ENCODE measurements at regions not wholly inside any gene's neighbourhood (a gene's known extent, or its start where the extent isn't known, plus 50 kb on each side); places are given as distances from the start of the nearest gene placed in this dataset.

DNA sequence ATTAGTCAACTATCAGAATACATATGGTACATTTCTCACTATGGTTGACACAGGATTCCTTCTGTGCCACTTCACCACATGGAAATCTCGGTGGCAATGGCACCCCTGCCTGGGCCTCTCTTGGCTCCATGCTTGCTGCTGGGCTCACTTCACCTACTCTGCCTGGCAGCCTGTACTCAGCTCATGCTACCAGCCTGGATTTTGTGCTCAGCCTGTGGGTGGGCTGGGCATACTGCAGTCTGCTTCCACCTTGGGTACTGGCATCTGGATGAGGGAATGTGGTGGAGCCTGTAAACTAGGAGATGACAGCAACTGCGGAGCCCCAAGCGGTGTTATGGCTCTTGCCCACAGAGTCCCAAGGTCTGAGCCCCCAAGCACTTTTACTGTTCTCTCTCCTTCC lies 604.1 kb downstream of the MTRR start:
- H3K4me1 ChIP-seq (ENCODE audit: control insufficient read depth, extremely low read depth, insufficient read depth, low read length) = no peaks in the 10 kb centered on the region
- no peak overlapping the region for H3K4me3 ChIP-seq (ENCODE audit: control insufficient read depth in 2 of 3, extremely low read depth in 1 of 3, insufficient read depth in 2 of 3, low read depth in 1 of 3, low read length in 3 of 3)
- H3K9ac ChIP-seq (ENCODE audit: control insufficient read depth, extremely low read depth, insufficient read depth, low read length) = no peak overlapping the region
- DNase-seq (ENCODE audit: low read depth, low spot score) (no peak), FAIRE-seq (no peak)
- H3K79me2 ChIP-seq (ENCODE audit: control insufficient read depth, insufficient read depth, low read length) = no peaks in the 10 kb centered on the region
- H3K27me3 ChIP-seq (ENCODE audit: control insufficient read depth, extremely low read depth, insufficient read depth, low read length) = no peaks in the 10 kb centered on the region
- H3K9me3 ChIP-seq (ENCODE audit: control insufficient read depth, low read depth, low read length) = no peaks in the 10 kb centered on the region
- no peak for TF ChIP-seq EZH2 (IDR thresholded peaks at IDR 0.05; ENCODE audit: low read length)
- TF ChIP-seq, protein P1, sequence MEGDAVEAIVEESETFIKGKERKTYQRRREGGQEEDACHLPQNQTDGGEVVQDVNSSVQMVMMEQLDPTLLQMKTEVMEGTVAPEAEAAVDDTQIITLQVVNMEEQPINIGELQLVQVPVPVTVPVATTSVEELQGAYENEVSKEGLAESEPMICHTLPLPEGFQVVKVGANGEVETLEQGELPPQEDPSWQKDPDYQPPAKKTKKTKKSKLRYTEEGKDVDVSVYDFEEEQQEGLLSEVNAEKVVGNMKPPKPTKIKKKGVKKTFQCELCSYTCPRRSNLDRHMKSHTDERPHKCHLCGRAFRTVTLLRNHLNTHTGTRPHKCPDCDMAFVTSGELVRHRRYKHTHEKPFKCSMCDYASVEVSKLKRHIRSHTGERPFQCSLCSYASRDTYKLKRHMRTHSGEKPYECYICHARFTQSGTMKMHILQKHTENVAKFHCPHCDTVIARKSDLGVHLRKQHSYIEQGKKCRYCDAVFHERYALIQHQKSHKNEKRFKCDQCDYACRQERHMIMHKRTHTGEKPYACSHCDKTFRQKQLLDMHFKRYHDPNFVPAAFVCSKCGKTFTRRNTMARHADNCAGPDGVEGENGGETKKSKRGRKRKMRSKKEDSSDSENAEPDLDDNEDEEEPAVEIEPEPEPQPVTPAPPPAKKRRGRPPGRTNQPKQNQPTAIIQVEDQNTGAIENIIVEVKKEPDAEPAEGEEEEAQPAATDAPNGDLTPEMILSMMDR (optimal IDR thresholded peaks at IDR 0.05 in 1 of 3, IDR thresholded peaks at IDR 0.05 in 1 of 3, conservative IDR thresholded peaks at IDR 0.05 in 1 of 3; ENCODE audit: extremely low read depth in 1 of 3, insufficient read depth in 2 of 3, low read length in 3 of 3) = no peak
- dilution Hi-C loops (cut with MboI; ENCODE audit: extremely low pct_ligation_motif_present, low sequenced_read_pairs) = no loop called here
- H3K4me2 ChIP-seq (ENCODE audit: control insufficient read depth, extremely low read depth, insufficient read depth, low read depth, low read length) = no peak overlapping the region
- no peaks in the 10 kb centered on the region for H4K20me1 ChIP-seq (ENCODE audit: control insufficient read depth, extremely low read depth, insufficient read depth, low read length)
- H2AFZ ChIP-seq (ENCODE audit: control insufficient read depth, low read length) = no peak overlapping the region
- H3K27ac ChIP-seq (ENCODE audit: control insufficient read depth, insufficient read depth, low read length) = no peak overlapping the region
- H3K36me3 ChIP-seq (ENCODE audit: control insufficient read depth in 2 of 2, extremely low read depth in 1 of 2, insufficient read depth in 2 of 2, low read length in 2 of 2) = no peaks in the 10 kb centered on the region
- no peaks in the 10 kb centered on the region for H3K9me1 ChIP-seq (ENCODE audit: control insufficient read depth, extremely low read depth, insufficient read depth, low read length)

GRCh38 chr5:8473827-8474568 lies 605.0 kb downstream of the MTRR start:
- no peaks in the 10 kb centered on the region for H3K36me3 ChIP-seq (ENCODE audit: control insufficient read depth in 2 of 2, extremely low read depth in 1 of 2, insufficient read depth in 2 of 2, low read length in 2 of 2)
- H3K9ac ChIP-seq (ENCODE audit: control insufficient read depth, extremely low read depth, insufficient read depth, low read length) = no peak overlapping the region
- dilution Hi-C loops (cut with MboI; ENCODE audit: extremely low pct_ligation_motif_present, low sequenced_read_pairs) = no loop called here
- DNase-seq (ENCODE audit: low read depth, low spot score) (no peak), FAIRE-seq (no peak)
- TF ChIP-seq EZH2 (IDR thresholded peaks at IDR 0.05; ENCODE audit: low read length) = no peak
- TF ChIP-seq, protein P1 (optimal IDR thresholded peaks at IDR 0.05 in 1 of 3, IDR thresholded peaks at IDR 0.05 in 1 of 3, conservative IDR thresholded peaks at IDR 0.05 in 1 of 3; ENCODE audit: extremely low read depth in 1 of 3, insufficient read depth in 2 of 3, low read length in 3 of 3) = no peak
- no peaks in the 10 kb centered on the region for H4K20me1 ChIP-seq (ENCODE audit: control insufficient read depth, extremely low read depth, insufficient read depth, low read length)
- H3K9me3 ChIP-seq (ENCODE audit: control insufficient read depth, low read depth, low read length) = no peaks in the 10 kb centered on the region
- H2AFZ ChIP-seq (ENCODE audit: control insufficient read depth, low read length) = no peak overlapping the region
- no peaks in the 10 kb centered on the region for H3K79me2 ChIP-seq (ENCODE audit: control insufficient read depth, insufficient read depth, low read length)
- H3K9me1 ChIP-seq (ENCODE audit: control insufficient read depth, extremely low read depth, insufficient read depth, low read length) = no peaks in the 10 kb centered on the region
- H3K4me1 ChIP-seq (ENCODE audit: control insufficient read depth, extremely low read depth, insufficient read depth, low read length) = no peaks in the 10 kb centered on the region
- no peaks in the 10 kb centered on the region for H3K27me3 ChIP-seq (ENCODE audit: control insufficient read depth, extremely low read depth, insufficient read depth, low read length)
- no peak overlapping the region for H3K4me2 ChIP-seq (ENCODE audit: control insufficient read depth, extremely low read depth, insufficient read depth, low read depth, low read length)
- no peak overlapping the region for H3K27ac ChIP-seq (ENCODE audit: control insufficient read depth, insufficient read depth, low read length)
- no peak overlapping the region for H3K4me3 ChIP-seq (ENCODE audit: control insufficient read depth in 2 of 3, extremely low read depth in 1 of 3, insufficient read depth in 2 of 3, low read depth in 1 of 3, low read length in 3 of 3)

All from keratinocyte (primary cell).